HL-60 (cell line): ENCODE measurements at regions not wholly inside any gene's neighbourhood (a gene's known extent, or its start where the extent isn't known, plus 50 kb on each side); places are given as distances from the start of the nearest gene placed in this dataset.

Experiments used
- DNase-seq, 2 experiments: peaks; one replicate each; pipeline ENCODE4 v3.0.0-alpha.2; 2010 to 2020; ENCODE audit warnings: low read depth in 1 of 2, low spot score in 1 of 2
- H3K27ac ChIP-seq: fragments of 250-450 bp; sonication (Bioruptor Pico); replicated peaks from 2 replicates; pipeline ENCODE4 v1.5.1; 2020; ENCODE audit warnings: mild to moderate bottlenecking, moderate library complexity
- H3K27me3 ChIP-seq: fragments of 250-450 bp; sonication (Bioruptor Pico); 2 replicates; pipeline ENCODE4 v1.5.1; 2021; ENCODE audit warnings: mild to moderate bottlenecking, moderate library complexity; ENCODE audit not compliant: insufficient read depth, poor library complexity, severe bottlenecking
- H3K4me3 ChIP-seq: replicated peaks from 2 replicates; pipeline ENCODE4 v1.5.1; 2011; ENCODE audit warnings: mild to moderate bottlenecking, control low read depth, low read length; ENCODE audit not compliant: insufficient read depth
- CTCF ChIP-seq: IDR thresholded peaks from one replicate; pipeline ENCODE4 v1.5.1; 2011; ENCODE audit warnings: low read length, control low read depth, inconsistent platforms; ENCODE audit not compliant: insufficient read depth
- GABPA ChIP-seq: IDR thresholded peaks from 2 replicates; pipeline ENCODE4 v1.6.1; 2012; ENCODE audit warnings: low read depth
- POLR2AphosphoS5 ChIP-seq: IDR thresholded peaks from 2 replicates; pipeline ENCODE4 v1.6.1; 2012; ENCODE audit warnings: low read depth
- REST ChIP-seq: IDR thresholded peaks from 2 replicates; pipeline ENCODE4 v1.6.1; 2012; ENCODE audit warnings: low read depth; ENCODE audit not compliant: insufficient replicate concordance
- SPI1 ChIP-seq: IDR thresholded peaks from 2 replicates; pipeline ENCODE4 v1.6.1; 2012; ENCODE audit warnings: low read depth, mild to moderate bottlenecking, borderline replicate concordance

- Histone ChIP-seq H3K4me3 (no peak overlapping the region), H3K27me3 (no peaks in the 10 kb centered on the region), H3K27ac (no peak overlapping the region)
- no peak for TF ChIP-seq POLR2AphosphoS5
- TF ChIP-seq GABPA: no peak
- TF ChIP-seq REST: no peak
- TF ChIP-seq SPI1: no peak
- TF ChIP-seq CTCF: no peak
- DNase-seq: no peak
Measured at GRCh38 chr9:79152306-79152705, 419.5 kb upstream of the TLE4 start.

GRCh38 chr9:79154806-79155205 is 417.0 kb upstream of the TLE4 start:
- Histone ChIP-seq H3K27me3 (no peaks in the 10 kb centered on the region), H3K4me3 (no peak overlapping the region), H3K27ac (no peak overlapping the region)
- no peak for DNase-seq
- no peak for TF ChIP-seq GABPA
- TF ChIP-seq POLR2AphosphoS5: no peak
- no peak for TF ChIP-seq REST
- TF ChIP-seq SPI1: no peak
- TF ChIP-seq CTCF: no peak

- Histone ChIP-seq H3K27ac (no peak overlapping the region), H3K4me3 (no peak overlapping the region), H3K27me3 (no peaks in the 10 kb centered on the region)
- DNase-seq: no peak
- no peak for TF ChIP-seq POLR2AphosphoS5
- TF ChIP-seq REST: no peak
- TF ChIP-seq GABPA: no peak
- no peak for TF ChIP-seq CTCF
Measured at GRCh38 chr9:79155308-79155707, 416.5 kb upstream of the TLE4 start.
